PFSK-1 (cell line): ENCODE measurements at regions not wholly inside any gene's neighbourhood (a gene's known extent, or its start where the extent isn't known, plus 50 kb on each side); places are given as distances from the start of the nearest gene placed in this dataset.

Experiments
- FOXP2 ChIP-seq: optimal IDR thresholded peaks from 2 replicates; pipeline ENCODE3; 2011; ENCODE audit warnings: borderline replicate concordance, control low read depth, inconsistent platforms; ENCODE audit not compliant: insufficient read depth; ENCODE audit errors: extremely low read length, extremely low read depth
- POLR2AphosphoS5 ChIP-seq: IDR thresholded peaks from 2 replicates; pipeline ENCODE4 v1.6.1; 2012; ENCODE audit warnings: low read depth, mild to moderate bottlenecking, control low read depth, low read length, moderate library complexity
- SIN3A ChIP-seq: IDR thresholded peaks from 2 replicates; pipeline ENCODE4 v1.6.1; 2012; ENCODE audit warnings: mild to moderate bottlenecking, low read length, moderate library complexity, borderline replicate concordance; ENCODE audit not compliant: insufficient read depth
- TAF1 ChIP-seq: IDR thresholded peaks from 2 replicates; pipeline ENCODE4 v1.6.1; 2012; ENCODE audit warnings: low read length, control low read depth, borderline replicate concordance; ENCODE audit not compliant: insufficient read depth
- TF ChIP-seq, protein P1 (sequence below), 2 experiments: IDR thresholded peaks; 2 replicates each; pipeline versions ENCODE4 v1.6.1 to v1.8.0; 2011 to 2012; ENCODE audit warnings: low read depth in 2 of 2, low read length in 2 of 2, control low read depth in 1 of 2, inconsistent platforms in 1 of 2, mild to moderate bottlenecking in 1 of 2, moderate library complexity in 1 of 2; ENCODE audit not compliant: insufficient read depth in 1 of 2

DNA sequence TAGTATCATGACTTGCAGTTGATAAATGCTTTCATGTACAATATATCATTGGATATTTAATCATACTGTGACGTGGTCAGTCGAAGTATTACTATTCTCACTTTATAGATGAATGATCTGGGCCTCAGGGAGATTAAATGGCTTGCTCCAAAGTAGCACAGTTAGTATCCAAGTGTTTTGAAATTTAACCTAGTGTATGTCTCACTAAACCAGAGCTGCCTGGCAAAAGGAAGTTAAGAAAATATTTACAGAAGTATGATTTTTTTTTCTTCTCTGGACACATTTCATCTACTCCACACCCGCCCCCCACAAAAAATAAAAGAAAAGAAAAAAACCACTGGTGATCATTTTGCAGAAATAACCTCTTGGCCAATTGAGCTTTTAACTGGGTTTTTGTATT is 71.9 kb upstream of the CXADR start:
- TF ChIP-seq SIN3A (no peak), FOXP2 (no peak), TAF1 (no peak), POLR2AphosphoS5 (no peak)
- TF ChIP-seq, protein P1, sequence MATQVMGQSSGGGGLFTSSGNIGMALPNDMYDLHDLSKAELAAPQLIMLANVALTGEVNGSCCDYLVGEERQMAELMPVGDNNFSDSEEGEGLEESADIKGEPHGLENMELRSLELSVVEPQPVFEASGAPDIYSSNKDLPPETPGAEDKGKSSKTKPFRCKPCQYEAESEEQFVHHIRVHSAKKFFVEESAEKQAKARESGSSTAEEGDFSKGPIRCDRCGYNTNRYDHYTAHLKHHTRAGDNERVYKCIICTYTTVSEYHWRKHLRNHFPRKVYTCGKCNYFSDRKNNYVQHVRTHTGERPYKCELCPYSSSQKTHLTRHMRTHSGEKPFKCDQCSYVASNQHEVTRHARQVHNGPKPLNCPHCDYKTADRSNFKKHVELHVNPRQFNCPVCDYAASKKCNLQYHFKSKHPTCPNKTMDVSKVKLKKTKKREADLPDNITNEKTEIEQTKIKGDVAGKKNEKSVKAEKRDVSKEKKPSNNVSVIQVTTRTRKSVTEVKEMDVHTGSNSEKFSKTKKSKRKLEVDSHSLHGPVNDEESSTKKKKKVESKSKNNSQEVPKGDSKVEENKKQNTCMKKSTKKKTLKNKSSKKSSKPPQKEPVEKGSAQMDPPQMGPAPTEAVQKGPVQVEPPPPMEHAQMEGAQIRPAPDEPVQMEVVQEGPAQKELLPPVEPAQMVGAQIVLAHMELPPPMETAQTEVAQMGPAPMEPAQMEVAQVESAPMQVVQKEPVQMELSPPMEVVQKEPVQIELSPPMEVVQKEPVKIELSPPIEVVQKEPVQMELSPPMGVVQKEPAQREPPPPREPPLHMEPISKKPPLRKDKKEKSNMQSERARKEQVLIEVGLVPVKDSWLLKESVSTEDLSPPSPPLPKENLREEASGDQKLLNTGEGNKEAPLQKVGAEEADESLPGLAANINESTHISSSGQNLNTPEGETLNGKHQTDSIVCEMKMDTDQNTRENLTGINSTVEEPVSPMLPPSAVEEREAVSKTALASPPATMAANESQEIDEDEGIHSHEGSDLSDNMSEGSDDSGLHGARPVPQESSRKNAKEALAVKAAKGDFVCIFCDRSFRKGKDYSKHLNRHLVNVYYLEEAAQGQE (IDR thresholded peaks at IDR 0.05; ENCODE audit: insufficient read depth in 1 of 2, low read depth in 2 of 2, low read length in 2 of 2): no peak

DNA sequence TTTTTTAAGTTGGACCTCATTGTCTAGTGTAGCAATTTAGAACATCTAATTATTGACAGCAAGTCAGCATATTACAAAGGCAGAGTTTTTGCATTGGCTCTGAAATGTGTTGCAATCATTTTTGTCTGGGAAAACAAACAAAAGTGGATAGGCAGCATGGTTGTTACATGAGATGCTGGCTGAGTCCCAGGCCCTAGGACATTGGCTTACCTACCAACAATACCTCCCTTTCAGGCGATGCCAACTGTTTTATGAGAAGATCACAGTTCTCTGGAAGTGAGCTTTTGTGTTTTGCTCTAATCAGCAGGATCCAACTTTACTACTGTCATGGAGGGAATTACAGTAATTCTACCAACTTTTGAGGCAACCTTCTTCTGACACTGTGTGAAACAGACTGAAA is 71.5 kb upstream of the CXADR start:
- TF ChIP-seq POLR2AphosphoS5 (no peak), SIN3A (no peak), FOXP2 (no peak), TAF1 (no peak)
- TF ChIP-seq, protein P1 (IDR thresholded peaks at IDR 0.05; ENCODE audit: insufficient read depth in 1 of 2, low read depth in 2 of 2, low read length in 2 of 2): no peak

DNA sequence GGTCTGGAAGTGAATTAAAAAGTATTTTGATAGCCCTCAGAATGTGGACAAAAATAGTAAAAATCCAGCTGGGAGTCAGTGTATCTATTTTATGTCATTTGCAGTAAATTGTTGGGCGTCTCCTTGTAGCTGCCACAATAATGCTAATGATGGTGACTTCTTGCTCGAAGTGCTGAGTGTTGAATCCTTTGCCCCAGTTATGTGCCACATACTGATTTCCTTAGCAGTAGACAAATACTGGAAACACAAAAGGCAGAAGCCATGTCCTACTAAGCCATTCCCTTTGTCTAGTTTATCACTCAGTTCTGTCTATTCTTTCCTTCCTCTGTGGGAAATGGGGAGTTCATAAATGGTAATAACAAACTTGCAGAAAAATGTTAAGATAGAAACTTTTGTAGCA is 70.7 kb upstream of the CXADR start:
- TF ChIP-seq POLR2AphosphoS5 (no peak), TAF1 (no peak), FOXP2 (no peak), SIN3A (no peak)
- TF ChIP-seq, protein P1 (IDR thresholded peaks at IDR 0.05; ENCODE audit: insufficient read depth in 1 of 2, low read depth in 2 of 2, low read length in 2 of 2): no peak

DNA sequence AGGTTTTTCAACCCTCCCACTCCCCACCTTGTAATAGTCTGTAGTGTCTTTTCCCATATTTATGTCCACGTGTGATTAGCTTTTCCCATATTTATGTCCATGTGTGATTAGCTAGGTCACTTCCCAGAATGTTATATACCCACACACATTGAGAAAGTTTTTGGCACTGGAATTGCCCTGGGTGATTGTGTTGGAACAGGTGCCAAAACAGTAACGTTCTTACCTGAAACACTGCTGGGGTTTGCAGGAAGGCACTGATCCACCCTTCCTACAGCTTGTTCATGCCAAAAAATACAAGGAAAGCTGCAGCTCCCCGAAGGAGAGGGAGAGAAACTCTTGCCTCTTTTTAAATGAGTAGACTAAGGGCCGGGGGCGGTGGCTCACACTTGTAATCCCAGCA is 68.0 kb upstream of the CXADR start:
- TF ChIP-seq, protein P1 (IDR thresholded peaks at IDR 0.05; ENCODE audit: insufficient read depth in 1 of 2, low read depth in 2 of 2, low read length in 2 of 2): no peak
- TF ChIP-seq FOXP2: no peak
- TF ChIP-seq POLR2AphosphoS5: no peak

DNA sequence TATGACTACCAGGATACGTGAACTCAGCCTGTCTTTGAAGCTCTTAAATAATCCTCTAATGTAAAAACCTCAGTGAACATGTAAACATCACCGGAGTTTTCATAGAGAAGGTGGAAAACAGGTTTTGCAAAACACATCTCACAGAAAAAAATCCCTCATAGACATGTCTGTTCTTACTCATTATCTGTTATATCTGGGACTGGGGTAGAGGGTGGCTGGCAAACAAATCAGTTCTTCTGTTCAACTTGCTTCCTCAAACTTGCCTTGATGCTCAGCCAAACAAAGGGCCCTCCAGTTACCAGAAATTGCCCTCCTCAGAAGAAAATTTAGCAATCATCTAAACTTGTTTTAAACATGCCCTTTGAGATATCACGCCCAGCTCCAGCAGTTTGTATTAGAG is 66.1 kb upstream of the CXADR start:
- TF ChIP-seq POLR2AphosphoS5 (no peak), FOXP2 (no peak), TAF1 (no peak), SIN3A (no peak)
- TF ChIP-seq, protein P1 (IDR thresholded peaks at IDR 0.05; ENCODE audit: insufficient read depth in 1 of 2, low read depth in 2 of 2, low read length in 2 of 2): no peak
